GM12878 (cell line): ENCODE measurements at regions not wholly inside any gene's neighbourhood (a gene's known extent, or its start where the extent isn't known, plus 50 kb on each side); places are given as distances from the start of the nearest gene placed in this dataset.

Source experiments
- ATAC-seq: fragments of 200-7000 bp; cut with Tn5 transposase; 3 replicates; pipeline ENCODE4 v1.9.1; 2020; ENCODE audit warnings: mild to moderate bottlenecking, moderate library complexity
- BruUV-seq: library from RNA; stranded (reverse); fragments of 400-500 nt; replicated peaks from 2 replicates; lab custom pipeline; 2021; lab: Mats Ljungman, UMichigan
- CTCF ChIA-PET: fragments of 300-600 bp; sonication (Branson Sonifier 250); formaldehyde crosslinking; extraction: SDS; loops from one replicate; lab custom pipeline; 2021; ENCODE audit warnings: inconsistent platforms; lab: Yijun Ruan, JAX
- POLR2A ChIA-PET: fragments of 350-600 bp; formaldehyde crosslinking; extraction: SDS; loops from one replicate; lab custom pipeline; 2021; ENCODE audit warnings: inconsistent platforms; lab: Charles Lee
- RAD21 ChIA-PET: fragments of 300-600 bp; sonication (Branson Sonifier 250); formaldehyde crosslinking; loops from one replicate; lab custom pipeline; 2023; ENCODE audit warnings: antibody characterized with exemption; ENCODE audit not compliant: unreplicated experiment; lab: Charles Lee
- SMC1A ChIA-PET: fragments of 300-600 bp; sonication (Branson Sonifier 250); formaldehyde crosslinking; loops from one replicate; lab custom pipeline; 2023; ENCODE audit not compliant: unreplicated experiment, uncharacterized antibody; lab: Charles Lee
- DNase-seq: peaks from one replicate; pipeline ENCODE4 v3.0.0-alpha.2; 2011; ENCODE audit warnings: low read depth, low spot score
- FAIRE-seq: peaks from 3 replicates; lab custom pipeline; 2011; peaks lifted over from hg19 to GRCh38; lab: Jason Lieb, UNC
- H2AFZ ChIP-seq: 2 replicates; pipeline ENCODE4 v1.6.0; 2011; ENCODE audit warnings: low read depth, low read length, control low read depth; ENCODE audit not compliant: control insufficient read depth
- H3K27ac ChIP-seq: 2 replicates; pipeline ENCODE4 v1.5.1; 2011; ENCODE audit warnings: control low read depth; ENCODE audit not compliant: control insufficient read depth, insufficient read depth
- H3K27me3 ChIP-seq, 2 experiments: replicated peaks in 1 of 2; 2 replicates each; pipeline versions ENCODE4 v1.6.0 to v1.6.1; 2011; ENCODE audit warnings: low read length in 1 of 2; ENCODE audit not compliant: control insufficient read depth in 2 of 2, insufficient read depth in 2 of 2
- H3K36me3 ChIP-seq, 2 experiments: 2 replicates each; pipeline ENCODE4 v1.5.1; 2011; ENCODE audit warnings: low read length in 1 of 2; ENCODE audit not compliant: control insufficient read depth in 2 of 2, insufficient read depth in 2 of 2
- H3K4me1 ChIP-seq: 2 replicates; pipeline ENCODE4 v1.6.1; 2011; ENCODE audit warnings: mild to moderate bottlenecking, low read length, moderate library complexity, mixed read lengths; ENCODE audit not compliant: control insufficient read depth, insufficient read depth
- H3K4me2 ChIP-seq: 2 replicates; pipeline ENCODE4 v1.6.0; 2011; ENCODE audit warnings: control low read depth; ENCODE audit not compliant: control insufficient read depth, insufficient read depth
- H3K4me3 ChIP-seq: fragments of 200-600 bp; sonication (generic); 2 replicates; pipeline ENCODE4 v1.5.1; 2016
- H3K79me2 ChIP-seq: 2 replicates; pipeline ENCODE4 v1.6.0; 2011; ENCODE audit warnings: low read length; ENCODE audit not compliant: control insufficient read depth, insufficient read depth
- H3K9ac ChIP-seq: 2 replicates; pipeline ENCODE4 v1.8.0; 2011; ENCODE audit warnings: low read length, control low read depth, mixed read lengths; ENCODE audit not compliant: control insufficient read depth, insufficient read depth
- H3K9me3 ChIP-seq: replicated peaks from 3 replicates; pipeline ENCODE4 v1.5.1; 2011; ENCODE audit warnings: mild to moderate bottlenecking, low read length; ENCODE audit not compliant: control insufficient read depth, insufficient read depth
- H4K20me1 ChIP-seq: 2 replicates; pipeline ENCODE4 v1.6.0; 2011; ENCODE audit not compliant: control insufficient read depth, insufficient read depth
- BCL3 ChIP-seq: IDR thresholded peaks from 2 replicates; pipeline ENCODE4 v1.6.1; 2011; ENCODE audit warnings: borderline replicate concordance, low read depth, mild to moderate bottlenecking, moderate library complexity, low read length; ENCODE audit not compliant: insufficient read depth, poor library complexity, severe bottlenecking
- BMI1 ChIP-seq: fragments of 450-650 bp; IDR thresholded peaks from 2 replicates; pipeline ENCODE4 v1.6.1; 2016; ENCODE audit warnings: mild to moderate bottlenecking, moderate library complexity, borderline replicate concordance
- CHD1 ChIP-seq: IDR thresholded peaks from 2 replicates; pipeline ENCODE4 v1.6.1; 2012; ENCODE audit warnings: low read depth, low read length, improper control_type of control experiment
- E4F1 ChIP-seq: fragments of 450-650 bp; IDR thresholded peaks from 2 replicates; pipeline ENCODE4 v1.6.1; 2018; ENCODE audit warnings: borderline replicate concordance, mild to moderate bottlenecking; ENCODE audit not compliant: partially characterized antibody
- EZH2 ChIP-seq: IDR thresholded peaks from 2 replicates; pipeline ENCODE4 v1.6.1; 2012; ENCODE audit warnings: low read depth, mild to moderate bottlenecking, control low read depth, inconsistent platforms, low read length, borderline replicate concordance; ENCODE audit not compliant: control insufficient read depth
- IRF4 ChIP-seq: IDR thresholded peaks from 2 replicates; pipeline ENCODE4 v1.6.1; 2011; ENCODE audit warnings: low read depth, low read length
- KAT2A ChIP-seq: conservative IDR thresholded peaks from 2 replicates; pipeline ENCODE4 v1.6.1; 2011; ENCODE audit warnings: low read depth, low read length; ENCODE audit not compliant: control insufficient read depth
- KLF5 ChIP-seq: fragments of 450-650 bp; IDR thresholded peaks from 2 replicates; pipeline ENCODE4 v1.6.1; 2014; ENCODE audit warnings: mild to moderate bottlenecking; ENCODE audit not compliant: partially characterized antibody
- NRF1 ChIP-seq: conservative IDR thresholded peaks from 2 replicates; pipeline ENCODE4 v1.6.1; 2011; ENCODE audit warnings: mild to moderate bottlenecking, low read depth, low read length, improper control_type of control experiment
- SIN3A ChIP-seq: IDR thresholded peaks from 2 replicates; pipeline ENCODE4 v1.6.1; 2012; ENCODE audit warnings: low read depth, low read length, improper control_type of control experiment
- SIX5 ChIP-seq: IDR thresholded peaks from 2 replicates; pipeline ENCODE4 v1.6.1; 2011; ENCODE audit warnings: mild to moderate bottlenecking, low read depth, low read length, moderate library complexity; ENCODE audit not compliant: severe bottlenecking
- SMC3 ChIP-seq: IDR thresholded peaks from 2 replicates; pipeline ENCODE4 v1.6.1; 2011; ENCODE audit warnings: low read length, improper control_type of control experiment, borderline replicate concordance
- WRNIP1 ChIP-seq: IDR thresholded peaks from 2 replicates; pipeline ENCODE4 v1.6.1; 2011; ENCODE audit warnings: low read depth, low read length, improper control_type of control experiment, borderline replicate concordance
- YY1 ChIP-seq: IDR thresholded peaks from 2 replicates; pipeline ENCODE4 v1.6.1; 2011; ENCODE audit warnings: low read depth, mild to moderate bottlenecking, low read length
- ZNF687 ChIP-seq: fragments of 450-650 bp; IDR thresholded peaks from 2 replicates; pipeline ENCODE4 v1.6.1; 2017; ENCODE audit warnings: mild to moderate bottlenecking, moderate library complexity
- WGBS: methylation state at CpG from one replicate; pipeline ENCODE4 v1.1.6; 2016; ENCODE audit warnings: low lambda C conversion rate; ENCODE audit not compliant: insufficient replicate concordance, insufficient coverage; ENCODE audit errors: missing lambda C conversion rate; 5-methylcytosine and 5-hydroxymethylcytosine counted together
- in situ Hi-C: fragments of 300-500 bp; cut with MboI; formaldehyde crosslinking; loops from 9 replicates; pipeline ENCODE4 v1.14.3; 2018; ENCODE audit warnings: mixed read lengths
- intact Hi-C: fragments of 100-400 bp; cut with micrococcal nuclease; formaldehyde crosslinking; loops from one replicate; pipeline ENCODE4 v1.14.2; 2022; ENCODE audit not compliant: unreplicated experiment

- no peak for TF ChIP-seq BCL3
- TF ChIP-seq CHD1, result no peak
- no peak for TF ChIP-seq E4F1
- no peak for TF ChIP-seq NRF1
These were observed 765.2 kb downstream of the NOVA1 start (continued) for GRCh38 chr14:25832585-25832984.

GRCh38 chr14:25828562-25828961 lies 769.3 kb downstream of the NOVA1 start:
- ChIA-PET SMC1A (no interaction called here), CTCF (no interaction called here), RAD21 (no interaction called here), POLR2A (no interaction called here)
- intact Hi-C loops (no loop called here), in situ Hi-C loops (no loop called here)
- no peaks in the 10 kb centered on the region; the same call in 2 of the 3 replicates for H3K9me3 ChIP-seq
- no peak overlapping the region for H3K4me2 ChIP-seq
- H2AFZ ChIP-seq, result no peak overlapping the region
- no peak overlapping the region for H3K4me3 ChIP-seq
- no peaks in the 10 kb centered on the region for H3K27me3 ChIP-seq
- no peak overlapping the region for H3K9ac ChIP-seq
- DNase-seq (no peak), ATAC-seq (no peak), FAIRE-seq (no peak)
- H4K20me1 ChIP-seq, result no peaks in the 10 kb centered on the region
- no peaks in the 10 kb centered on the region for H3K36me3 ChIP-seq
- no peak overlapping the region for H3K27ac ChIP-seq
- H3K79me2 ChIP-seq, result no peaks in the 10 kb centered on the region
- BruUV-seq, result no TSS peak
- no peaks in the 10 kb centered on the region for H3K4me1 ChIP-seq
- WGBS, result 53% methylated on average over 4 of the region's 4 CpGs
- TF ChIP-seq SMC3 (no peak), IRF4 (no peak), SIX5 (no peak), WRNIP1 (no peak), KAT2A (no peak), BMI1 (no peak), ZNF687 (no peak), YY1 (no peak), EZH2 (no peak), SIN3A (no peak), KLF5 (no peak)
